ENCODE measurements at regions not wholly inside any gene's neighbourhood (a gene's known extent, or its start where the extent isn't known, plus 50 kb on each side); places are given as distances from the start of the nearest gene placed in this dataset.

DNA sequence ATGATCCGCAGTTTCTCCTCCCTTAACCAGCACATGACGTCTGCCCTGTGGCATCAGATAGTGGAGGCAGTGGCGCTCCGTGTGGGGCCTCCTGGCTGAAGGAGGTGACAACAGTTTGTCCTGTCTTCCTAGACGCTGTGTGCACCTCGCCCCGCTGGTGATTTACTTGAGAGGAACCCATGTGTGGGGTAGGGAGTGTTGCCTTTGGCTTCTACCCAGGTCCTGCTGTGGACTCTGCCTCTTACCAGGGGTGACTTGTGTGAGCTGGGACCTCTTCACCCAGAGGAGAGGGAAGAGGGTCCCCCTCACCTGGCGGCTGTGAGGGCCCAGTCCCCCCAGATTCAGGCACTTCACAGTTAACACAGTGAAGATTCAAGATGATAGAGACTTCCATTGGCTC, 77.6 kb downstream of the TMEM18 start:
- CTCF ChIA-PET (ENCODE audit: partially characterized antibody), result interaction anchor here (0.6 kb wide), 1 partner anchor 9 kb away, joined by 3 read pairs; no protein-coding TSS in a partner anchor
- Histone ChIP-seq H3K79me2 (ENCODE audit: control insufficient read depth in 1 of 2, insufficient read depth in 2 of 2, low read length in 2 of 2) (no peaks in the 10 kb centered on the region), H3K56ac (replicated peaks; ENCODE audit: insufficient read length, low read depth, low read length) (no peak overlapping the region), H2BK12ac (ENCODE audit: low read depth, low read length) (no peak overlapping the region), H2BK15ac (ENCODE audit: low read length) (no peak overlapping the region), H3K36me3 (ENCODE audit: control insufficient read depth in 2 of 4, insufficient read depth in 4 of 4, low read length in 3 of 4) (no peaks in the 10 kb centered on the region), H3K4ac (replicated peaks; ENCODE audit: insufficient read length, low read depth, low read length) (no peak overlapping the region), H3K27me3 (replicated peaks in 1 of 4; ENCODE audit: control insufficient read depth in 3 of 4, extremely low read depth in 1 of 4, insufficient read depth in 3 of 4, low read length in 3 of 4) (no peaks in the 10 kb centered on the region; a peak in 1 of 7 replicates), H3K23me2 (ENCODE audit: low read depth, low read length) (peaks cover 2% of the 10 kb centered on the region; the same call in 1 of the 2 replicates), H3K79me1 (ENCODE audit: low read depth, low read length) (no peaks in the 10 kb centered on the region), H3K23ac (ENCODE audit: insufficient read length) (no peak overlapping the region), H3K9me3 (ENCODE audit: insufficient read depth in 2 of 2, low read depth in 1 of 2, low read length in 1 of 2) (no peaks in the 10 kb centered on the region), H4K8ac (ENCODE audit: extremely low read depth, insufficient read depth, low read length) (no peak overlapping the region), H2BK20ac (ENCODE audit: low read length) (no peak overlapping the region), H4K20me1 (replicated peaks in 1 of 2; ENCODE audit: control insufficient read depth in 1 of 2, insufficient read depth in 2 of 2, low read length in 2 of 2) (peaks cover 0 to 3% of the 10 kb centered on the region in 2 experiments), H3K4me3 (ENCODE audit: extremely low read depth in 1 of 4, insufficient read depth in 2 of 4, low read depth in 3 of 4, low read length in 4 of 4) (no peak overlapping the region), H2BK120ac (replicated peaks; ENCODE audit: low read depth, low read length) (no peak overlapping the region), H3K18ac (ENCODE audit: extremely low read depth, low read length) (no peak overlapping the region), H3K4me1 (replicated peaks in 1 of 4; ENCODE audit: control insufficient read depth in 3 of 4, insufficient read depth in 4 of 4, low read length in 3 of 4) (no peaks in the 10 kb centered on the region), H3K14ac (ENCODE audit: insufficient read length) (no peak overlapping the region), H3K9ac (replicated peaks in 1 of 4; ENCODE audit: extremely low read depth in 1 of 4, low read depth in 3 of 4, low read length in 3 of 4) (no peak overlapping the region), H2BK5ac (ENCODE audit: low read depth, low read length) (no peak overlapping the region), H3K4me2 (ENCODE audit: insufficient read depth in 1 of 2, low read depth in 2 of 2, low read length in 2 of 2) (no peak overlapping the region), H2AK5ac (ENCODE audit: low read depth, low read length) (no peak overlapping the region), H4K91ac (replicated peaks; ENCODE audit: insufficient read length, low read length) (no peak overlapping the region), H4K5ac (ENCODE audit: insufficient read length, low read depth, low read length) (no peak overlapping the region), H3K27ac (ENCODE audit: low read depth, low read length) (no peak overlapping the region), H2AFZ (ENCODE audit: low read length) (no peak overlapping the region)
- POLR2A ChIA-PET (ENCODE audit: partially characterized antibody), result no interaction called here
- WGBS, 2 experiments (ENCODE audit: extremely low coverage in 1 of 2, insufficient coverage in 1 of 2, insufficient read length in 1 of 2, insufficient replicate concordance in 2 of 2, low coverage in 1 of 2, low lambda C conversion rate in 2 of 2, missing lambda C conversion rate in 1 of 2), result 83% methylated on average over 8 of the region's 8 CpGs; no CpG with 5 or more reads in 1 of the 2 experiments
- DNase-seq (ENCODE audit: low read depth in 1 of 2, low spot score in 2 of 2), result no peak
- no peak for TF ChIP-seq CBX5 (IDR thresholded peaks at IDR 0.05; ENCODE audit: low read depth, low read length)
- no peak for TF ChIP-seq SUZ12 (IDR thresholded peaks at IDR 0.05; ENCODE audit: low read length)
- TF ChIP-seq JUN (IDR thresholded peaks at IDR 0.05; ENCODE audit: low read depth, low read length), result no peak
- TF ChIP-seq POU5F1 (IDR thresholded peaks at IDR 0.05; ENCODE audit: low read depth, low read length), result no peak
- no peak for TF ChIP-seq POLR2AphosphoS5 (IDR thresholded peaks at IDR 0.05; ENCODE audit: low read depth, low read length)
- TF ChIP-seq SAP30 (IDR thresholded peaks at IDR 0.05; ENCODE audit: insufficient read depth, insufficient replicate concordance, low read length), result no peak
- no peak for TF ChIP-seq RBBP5 (IDR thresholded peaks at IDR 0.05; ENCODE audit: borderline replicate concordance, low read depth, low read length)
- no peak for TF ChIP-seq RFX5 (IDR thresholded peaks at IDR 0.05; ENCODE audit: borderline replicate concordance, low read depth, low read length)
- TF ChIP-seq NANOG (IDR thresholded peaks at IDR 0.05; ENCODE audit: insufficient read depth, low read depth, low read length, poor library complexity, severe bottlenecking), result no peak
- TF ChIP-seq CTCF (IDR thresholded peaks at IDR 0.05; ENCODE audit: control extremely low read depth in 1 of 3, insufficient read depth in 1 of 3, low read depth in 1 of 3, low read length in 3 of 3), result no peak
- TF ChIP-seq CBX8 (IDR thresholded peaks at IDR 0.05; ENCODE audit: borderline replicate concordance, low read depth, low read length), result no peak
- TF ChIP-seq SIN3A (conservative IDR thresholded peaks at IDR 0.05 in 1 of 2, IDR thresholded peaks at IDR 0.05 in 1 of 2; ENCODE audit: low read depth in 1 of 2, low read length in 2 of 2), result no peak
- FAIRE-seq, result no peak
